GM19455 (cell line): ENCODE measurements at regions not wholly inside any gene's neighbourhood (a gene's known extent, or its start where the extent isn't known, plus 50 kb on each side); places are given as distances from the start of the nearest gene placed in this dataset.

Source experiments
- ATAC-seq: cut with Tn5 transposase; IDR thresholded peaks from one replicate; pipeline ENCODE4 v1.9.1; 2021; ENCODE audit not compliant: unreplicated experiment

DNA sequence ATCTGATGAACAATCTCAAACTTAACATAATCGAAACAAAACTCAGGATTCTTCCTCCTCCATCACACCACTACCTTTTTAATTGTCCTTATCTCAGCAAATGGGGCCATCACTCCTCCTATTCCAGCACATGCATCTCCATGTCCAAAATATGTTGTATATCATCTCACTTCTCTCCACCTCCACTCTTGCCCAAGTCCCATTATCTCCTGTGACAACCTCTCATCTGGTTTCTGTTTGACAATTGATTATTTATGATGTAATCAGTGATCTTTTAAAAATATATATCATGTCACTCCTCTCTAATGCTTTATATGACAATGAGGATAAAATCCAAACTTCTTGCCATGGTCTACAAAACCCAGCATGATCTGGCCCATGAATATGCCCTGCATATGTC, 200.8 kb upstream of the HMGA2 start:
- ATAC-seq: no peak

DNA sequence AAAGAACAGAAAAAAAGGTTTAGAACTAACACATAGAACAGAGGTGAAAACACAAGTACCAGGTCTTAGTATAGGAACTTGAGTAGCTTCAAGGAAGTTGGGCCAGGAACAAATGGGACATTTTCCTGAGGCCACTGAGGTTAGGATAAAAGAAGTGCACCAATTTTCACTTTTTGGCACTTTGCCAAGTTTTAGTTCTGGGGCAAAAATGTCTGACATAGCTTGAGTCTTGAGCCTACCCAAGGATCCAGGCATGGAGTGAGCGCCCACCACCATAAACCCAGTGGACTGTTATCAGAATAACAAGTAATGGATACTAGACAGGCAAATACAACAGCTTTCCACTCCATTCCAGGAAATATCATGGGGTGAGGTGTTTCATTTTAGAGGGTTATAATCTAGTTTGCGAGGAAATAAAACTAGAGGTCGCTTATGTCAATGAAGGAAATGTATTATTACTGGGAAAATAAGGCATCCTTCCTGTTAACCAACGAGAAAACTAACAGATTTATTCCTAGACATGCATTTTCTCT, 199.7 kb upstream of the HMGA2 start:
- ATAC-seq: no peak

DNA sequence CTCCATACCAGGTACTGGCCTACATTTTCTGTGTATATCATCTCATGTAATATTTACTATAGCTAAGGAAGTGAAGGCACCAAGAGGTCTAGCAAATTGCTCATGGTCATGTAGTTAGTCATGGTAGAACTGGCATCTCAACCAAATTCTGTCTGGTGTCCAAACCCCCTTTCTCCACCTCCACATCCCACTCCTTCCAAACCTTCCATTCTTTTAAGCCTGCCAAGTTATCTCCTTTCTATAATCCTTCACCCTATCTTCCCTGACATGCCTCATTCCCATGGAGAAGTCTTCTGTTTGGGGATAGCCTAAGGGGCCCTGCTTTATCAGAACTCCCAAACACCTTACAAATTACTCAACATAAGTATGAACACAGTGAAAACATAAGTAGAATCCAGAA, 196.2 kb upstream of the HMGA2 start:
- ATAC-seq: no peak

DNA sequence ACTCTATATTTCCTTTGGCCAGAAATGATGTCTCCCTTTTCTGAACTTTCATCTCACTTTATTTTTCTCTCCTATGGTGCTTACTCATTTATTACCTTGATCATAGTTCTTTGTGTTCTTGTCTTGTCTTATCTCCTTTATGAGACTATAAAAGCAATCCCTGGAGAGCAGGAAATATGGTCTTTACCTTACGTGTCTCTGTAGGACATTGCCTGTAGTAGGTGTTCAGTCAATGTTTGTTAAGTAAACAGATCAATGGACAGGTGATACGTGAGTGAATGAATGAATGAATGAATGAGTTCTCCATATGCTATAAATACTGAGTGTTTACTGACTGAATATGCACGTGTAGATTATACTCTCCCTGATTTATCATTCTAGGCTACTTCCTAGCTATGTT, 193.7 kb upstream of the HMGA2 start:
- ATAC-seq: no peak

DNA sequence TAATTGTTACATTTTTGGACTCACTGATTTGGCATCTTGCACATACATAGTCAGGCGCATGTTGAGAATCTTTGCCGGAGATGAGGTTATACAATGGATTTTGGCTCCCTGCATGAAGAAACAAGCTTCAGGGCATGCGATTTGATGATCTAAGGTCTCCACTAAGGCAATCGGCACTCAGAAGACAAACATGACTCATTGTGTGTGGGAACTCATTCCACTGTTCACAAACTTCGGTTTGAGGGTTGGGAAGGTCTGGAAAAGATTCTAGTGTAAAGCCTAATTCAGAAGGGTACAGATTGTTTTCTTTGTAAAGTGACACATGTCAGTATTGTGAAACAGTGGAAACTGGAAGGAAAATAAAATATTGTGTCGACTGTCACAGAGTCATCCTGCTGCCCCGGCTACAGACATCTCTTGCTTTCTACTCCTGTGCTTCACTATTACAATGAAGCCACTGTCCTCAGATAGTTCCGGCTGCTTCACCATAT, 192.6 kb upstream of the HMGA2 start:
- no peak for ATAC-seq

DNA sequence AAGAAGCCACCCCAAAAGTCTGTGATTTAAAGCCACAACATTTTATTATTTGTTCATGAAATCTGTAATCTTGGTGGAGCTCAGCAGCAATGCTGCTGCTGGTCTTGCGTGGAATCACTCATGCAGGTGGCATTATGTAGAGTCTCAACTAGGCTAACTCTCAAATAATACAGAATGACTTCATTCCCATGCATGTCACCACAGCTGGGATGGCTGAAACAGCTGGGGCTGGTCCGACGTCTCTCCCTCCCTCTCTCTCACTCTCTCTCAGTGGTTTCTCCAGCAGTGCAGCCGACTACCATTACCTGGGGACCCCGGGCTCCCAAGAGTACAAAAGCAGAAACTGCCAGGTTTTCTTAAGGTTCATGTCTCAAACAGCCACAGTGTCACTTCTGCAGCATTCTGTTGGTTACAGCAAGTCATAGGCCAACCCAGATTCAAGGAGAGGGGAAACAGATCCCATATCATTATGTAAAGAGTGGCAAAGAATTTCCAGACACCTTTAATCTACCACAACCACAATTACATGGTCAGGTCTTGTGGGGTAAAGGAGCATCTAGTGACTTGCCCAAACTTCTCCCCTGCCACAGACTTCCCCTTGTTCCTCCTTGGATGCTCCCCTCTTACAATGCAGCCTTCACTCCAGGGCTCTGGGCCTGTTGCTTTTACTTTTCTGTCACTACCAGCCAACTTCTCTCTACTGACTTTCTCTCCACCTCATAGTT, 192.0 kb upstream of the HMGA2 start:
- ATAC-seq: no peak

DNA sequence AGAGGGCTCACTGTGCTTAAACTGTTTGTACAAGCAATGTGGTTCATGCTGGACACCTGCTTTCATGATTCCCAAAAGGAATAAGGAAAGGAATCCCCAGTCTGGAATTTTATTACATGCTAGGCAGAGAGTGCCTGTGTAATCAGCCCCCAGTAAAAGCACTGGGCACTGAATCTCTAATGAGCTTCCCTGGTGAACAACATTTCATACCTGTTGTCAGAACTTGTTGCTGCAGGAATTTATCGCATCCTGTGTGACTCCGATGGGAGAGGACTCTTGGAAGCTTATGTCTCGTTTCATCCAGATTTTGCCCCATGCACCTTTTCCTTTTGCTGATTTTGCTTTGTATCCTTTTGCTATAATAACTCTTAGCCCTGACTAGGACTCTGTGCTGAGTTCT, 190.2 kb upstream of the HMGA2 start:
- no peak for ATAC-seq

DNA sequence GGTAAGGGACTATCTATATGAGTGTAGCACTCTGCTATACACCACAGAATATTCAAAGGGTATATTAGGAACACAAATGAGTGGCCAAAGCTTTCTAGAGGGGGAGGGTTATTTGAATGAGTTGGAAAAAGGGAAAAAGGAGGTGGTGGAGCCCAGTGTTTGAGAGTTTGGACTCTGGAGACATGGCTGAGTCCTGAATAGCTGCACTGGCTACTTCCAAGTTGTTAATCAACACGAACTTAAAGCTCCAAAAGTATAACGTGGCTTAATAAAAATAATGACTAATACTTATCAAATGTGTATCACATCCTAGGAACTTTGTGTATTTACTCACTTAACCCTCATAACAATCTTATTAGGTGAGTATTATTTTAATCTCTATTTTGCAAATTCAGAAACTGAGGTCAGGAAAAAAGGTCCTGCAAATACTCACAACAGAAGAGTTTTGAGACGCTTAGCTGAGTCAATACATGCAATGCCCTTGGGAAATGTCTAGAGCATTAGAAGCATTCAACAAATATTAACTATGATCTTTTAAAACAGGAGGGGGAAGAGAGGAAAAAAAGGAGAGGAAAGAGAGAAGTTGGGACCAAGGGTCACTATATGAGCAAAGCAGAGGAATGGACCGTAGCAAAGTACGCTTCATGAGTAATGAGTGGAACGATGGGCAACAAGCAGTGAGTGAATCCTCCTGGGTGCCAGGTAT, 189.5 kb upstream of the HMGA2 start:
- ATAC-seq: no peak

DNA sequence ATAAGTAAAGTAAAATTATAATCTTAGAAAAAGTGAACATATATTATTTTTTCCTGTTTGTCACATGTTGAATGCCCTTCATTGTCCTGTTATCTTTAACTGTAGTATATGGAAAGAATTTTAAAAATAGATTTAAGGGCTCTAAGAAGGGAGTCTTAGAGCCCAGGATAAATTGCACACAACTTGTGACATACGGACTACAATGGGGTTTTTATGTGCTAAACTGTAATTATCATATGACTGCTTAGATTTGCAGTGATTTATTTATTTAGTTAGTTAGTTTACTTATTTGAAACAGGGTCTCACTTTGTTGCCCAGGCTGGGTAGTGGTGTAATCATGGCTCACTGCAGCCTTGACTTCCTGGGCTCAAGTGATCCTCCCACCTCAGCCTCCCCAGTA, 187.8 kb upstream of the HMGA2 start:
- no peak for ATAC-seq

DNA sequence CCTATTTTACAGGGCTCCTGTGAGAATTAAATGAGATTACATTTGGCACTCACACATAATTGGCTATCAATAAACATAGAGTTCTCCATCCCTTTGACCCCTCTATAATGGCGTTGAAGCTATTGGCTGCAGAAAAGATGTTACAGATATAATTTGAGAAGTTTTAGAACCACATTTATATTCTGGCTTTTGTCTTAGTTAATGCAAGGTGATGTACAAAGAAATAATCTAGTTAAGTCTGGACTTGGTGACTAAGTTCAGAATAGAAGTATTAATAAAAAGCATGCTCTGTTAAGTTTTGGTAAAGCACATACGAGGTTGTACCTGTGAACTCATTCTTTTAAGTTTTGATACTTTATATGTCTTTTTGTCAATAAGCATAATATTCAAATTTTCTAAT, 187.1 kb upstream of the HMGA2 start:
- ATAC-seq: no peak

DNA sequence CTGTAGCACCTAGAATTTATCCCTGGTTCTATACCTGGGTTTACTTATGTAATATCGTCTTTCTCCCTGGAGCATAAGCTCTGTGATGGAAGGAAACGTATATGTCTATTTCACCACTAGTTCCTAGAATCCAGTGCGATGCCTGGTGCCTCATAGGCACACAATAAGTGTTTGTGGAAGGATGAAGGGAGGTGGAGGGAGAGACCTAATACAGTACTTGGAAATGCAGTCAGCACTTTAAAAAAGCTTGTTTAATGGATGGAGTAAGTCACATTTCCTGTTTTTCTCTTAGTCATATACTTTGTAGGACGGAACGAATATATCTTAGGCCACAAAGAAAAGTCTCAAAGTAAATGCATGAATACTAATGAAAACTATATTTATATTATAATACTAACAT, 186.5 kb upstream of the HMGA2 start:
- no peak for ATAC-seq

DNA sequence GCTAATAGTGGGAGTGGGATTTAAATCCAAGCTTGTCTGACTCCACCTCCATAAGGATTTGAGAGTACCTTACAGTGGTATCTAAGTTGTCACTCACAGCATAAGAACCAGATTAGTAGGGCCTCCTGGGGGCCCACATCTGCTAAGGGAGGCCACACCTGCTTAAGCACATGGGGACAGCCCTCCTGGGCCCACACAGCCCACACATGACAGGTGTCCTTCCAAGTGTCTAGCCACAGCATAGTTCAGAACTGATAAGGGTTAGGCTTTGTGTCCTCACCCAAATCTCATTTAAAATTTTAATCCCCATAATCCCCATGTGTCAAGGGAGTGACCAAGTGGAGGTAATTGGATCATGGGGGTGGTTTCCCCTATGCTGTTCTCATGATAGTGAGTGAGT, 186.0 kb upstream of the HMGA2 start:
- ATAC-seq: no peak

DNA sequence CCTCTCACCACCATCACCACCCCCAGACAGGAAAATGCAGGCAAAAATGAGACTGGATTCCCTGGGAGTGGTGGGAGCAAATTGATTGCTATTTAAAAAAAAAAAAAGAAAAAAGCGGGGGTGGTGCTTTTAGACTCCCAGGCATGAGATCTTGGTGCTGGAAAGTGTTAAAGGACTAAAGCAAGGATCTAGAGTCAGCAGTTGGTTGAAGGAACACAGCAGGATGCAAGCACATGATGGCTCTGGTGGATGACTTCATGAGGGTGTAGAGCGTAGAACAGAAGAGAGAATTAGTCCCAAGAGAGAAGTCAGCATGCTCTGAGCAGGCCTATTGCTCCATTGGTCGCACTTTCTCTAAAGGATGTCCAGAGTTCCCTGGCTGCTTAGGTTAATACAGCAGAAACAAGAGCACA, 183.8 kb upstream of the HMGA2 start:
- ATAC-seq: no peak

DNA sequence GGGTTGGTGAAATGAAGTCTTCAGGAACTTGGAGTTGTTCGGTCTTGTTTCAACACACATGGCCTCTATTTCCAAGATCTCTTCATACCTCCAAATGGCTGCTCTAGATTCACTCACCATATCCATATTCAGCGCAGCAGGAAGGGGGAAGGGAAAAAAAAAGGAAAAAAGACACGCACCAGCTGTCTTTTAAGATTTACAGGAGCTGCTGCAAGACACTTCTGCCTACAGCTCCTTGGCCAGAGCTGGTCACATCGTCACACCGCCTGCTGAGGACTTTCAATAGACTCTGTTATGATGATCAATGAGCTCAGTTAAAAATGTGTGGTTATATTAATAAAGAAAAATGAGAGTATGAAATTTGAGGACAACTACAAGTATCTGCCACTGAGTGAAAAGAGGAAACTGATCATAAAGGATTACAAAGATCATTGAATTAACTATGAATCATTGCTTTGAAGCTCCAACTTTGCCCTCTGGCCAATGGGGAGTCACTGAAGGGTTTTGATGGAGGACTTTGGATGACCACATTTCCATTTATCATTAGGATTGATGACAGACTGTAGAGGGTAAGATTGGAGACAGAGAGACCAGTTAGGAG, 182.1 kb upstream of the HMGA2 start:
- no peak for ATAC-seq

DNA sequence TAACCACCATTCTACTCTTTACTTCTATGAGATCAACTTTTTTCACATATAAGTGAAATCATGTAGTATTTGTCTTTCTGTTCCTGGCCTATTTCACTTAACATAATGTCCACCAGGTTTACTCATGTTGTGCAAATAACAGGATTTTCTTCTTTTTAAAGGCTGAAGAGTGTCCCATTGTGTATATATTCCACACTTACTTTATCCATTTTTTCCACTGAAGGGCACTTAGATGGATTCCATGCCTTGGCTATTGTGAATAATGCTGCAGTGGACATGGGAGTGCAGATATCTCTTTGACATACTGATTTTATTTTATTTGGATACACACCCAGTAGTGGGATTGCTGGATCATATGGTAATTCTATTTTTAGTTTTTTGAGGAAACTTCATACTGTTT, 181.1 kb upstream of the HMGA2 start:
- no peak for ATAC-seq

DNA sequence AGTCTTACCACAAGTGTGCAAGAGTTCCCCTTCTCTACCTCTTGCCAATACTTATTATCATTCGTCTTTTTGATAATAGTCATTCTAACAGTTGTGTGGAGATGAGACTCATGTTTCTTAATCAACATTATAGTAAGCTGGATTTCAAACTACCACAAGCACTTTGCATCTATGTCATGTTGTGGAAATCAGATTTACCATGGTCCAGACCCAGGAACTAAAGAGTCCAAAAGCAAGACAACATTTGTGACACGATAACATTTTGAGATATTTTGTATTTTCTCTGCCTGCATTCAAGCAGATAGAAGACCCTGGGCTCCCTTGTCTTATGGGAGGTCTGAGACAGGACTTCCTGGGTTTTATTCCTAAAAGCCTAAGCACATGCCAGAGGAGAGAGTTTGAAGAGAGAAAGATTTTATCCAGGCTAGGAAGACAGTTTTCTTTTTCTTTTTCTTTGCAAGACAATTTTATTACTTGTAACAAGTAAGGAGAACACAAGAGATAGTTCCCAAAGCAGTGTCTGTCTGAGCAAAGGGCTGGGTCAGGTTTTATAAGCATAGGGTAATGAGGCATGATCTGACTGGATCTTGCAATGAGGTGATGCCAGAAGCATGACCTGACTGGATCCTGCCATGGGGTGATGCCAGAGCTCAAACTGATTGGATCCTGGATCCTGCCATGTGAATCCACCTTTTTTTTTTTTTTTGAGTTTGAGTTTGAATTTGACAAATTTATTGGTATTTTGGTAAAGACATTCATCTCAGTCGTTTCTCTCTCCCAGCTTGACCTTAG, 180.5 kb upstream of the HMGA2 start:
- ATAC-seq: no peak

DNA sequence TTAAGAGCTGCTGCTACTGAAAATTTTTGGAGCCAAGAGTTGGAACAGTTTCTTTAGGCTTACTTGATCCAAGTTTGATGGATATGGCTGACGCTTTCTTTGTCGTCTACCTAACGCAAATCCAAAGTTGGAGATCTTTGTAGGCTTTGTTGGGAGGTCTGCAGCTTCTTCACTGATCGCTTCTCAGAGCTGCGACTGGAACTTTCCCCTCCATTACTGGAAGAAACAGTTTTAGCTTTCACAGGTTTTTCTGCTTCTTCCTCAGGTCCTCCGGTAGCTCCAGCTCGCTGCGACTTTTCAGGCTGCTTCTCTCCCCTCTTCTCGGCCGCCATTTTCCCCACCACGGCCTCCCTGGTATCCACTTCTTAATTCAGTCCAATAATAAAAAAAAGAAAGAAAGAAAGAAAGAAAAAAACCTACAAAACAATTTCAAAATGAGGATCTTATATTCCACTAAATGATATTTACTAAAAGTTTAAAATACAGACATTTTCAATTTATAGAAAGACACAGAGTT, 178.1 kb upstream of the HMGA2 start:
- no peak for ATAC-seq

DNA sequence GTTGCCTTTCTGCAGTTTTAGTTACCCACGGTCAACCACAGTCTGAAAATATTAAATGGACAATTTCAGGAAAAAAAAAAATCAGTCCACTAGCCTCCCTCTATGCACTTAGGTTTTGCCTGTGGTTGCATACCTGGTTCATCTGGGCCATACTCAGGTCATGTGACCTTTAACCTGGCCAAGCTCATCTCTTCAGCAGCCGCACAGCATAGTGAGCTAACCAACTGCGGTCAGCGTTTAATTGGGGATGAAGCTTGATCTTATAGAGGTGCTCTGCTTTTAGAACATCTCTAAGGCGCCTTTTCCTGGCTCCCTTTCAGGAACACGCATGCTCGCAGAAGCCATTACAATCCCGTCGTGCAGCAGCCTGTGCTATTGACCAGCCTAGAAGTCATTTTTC, 177.2 kb upstream of the HMGA2 start:
- ATAC-seq: no peak

DNA sequence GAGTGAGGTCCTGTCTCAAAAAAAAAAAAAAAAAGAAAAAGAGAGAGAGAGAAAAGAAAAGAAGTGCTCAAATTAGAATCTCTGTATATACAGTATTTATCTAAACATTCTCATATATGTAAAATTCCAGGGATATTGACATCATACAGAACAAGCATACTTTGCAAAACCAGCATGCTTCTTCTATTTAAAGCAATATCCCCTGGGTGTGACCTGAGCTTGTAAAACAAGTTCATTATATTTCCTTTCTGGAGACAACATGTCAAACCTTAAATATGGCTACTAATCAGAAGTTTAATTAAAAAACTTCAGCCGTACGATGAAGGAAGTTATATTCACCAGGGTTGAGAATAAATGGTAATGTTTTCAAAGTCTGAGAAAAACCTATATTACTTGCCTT, 175.8 kb upstream of the HMGA2 start:
- no peak for ATAC-seq

DNA sequence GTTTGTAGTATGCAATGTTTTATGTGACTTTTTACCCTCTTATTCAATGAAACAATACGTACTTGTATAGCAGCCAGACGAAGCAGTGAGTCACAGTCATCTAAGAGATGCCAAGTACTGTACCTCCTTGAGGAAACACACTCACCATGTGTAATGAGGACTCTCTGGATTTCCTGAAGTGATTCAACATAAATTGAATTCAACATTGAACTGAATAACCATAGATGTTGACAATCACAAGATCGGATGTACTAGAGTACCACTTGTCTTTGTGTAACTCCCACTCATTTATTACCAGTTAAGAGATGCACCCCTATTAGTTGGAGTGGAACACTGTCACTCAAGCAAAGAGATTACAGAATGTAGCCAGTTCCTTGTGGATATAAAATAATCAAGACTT, 175.2 kb upstream of the HMGA2 start:
- ATAC-seq: no peak

DNA sequence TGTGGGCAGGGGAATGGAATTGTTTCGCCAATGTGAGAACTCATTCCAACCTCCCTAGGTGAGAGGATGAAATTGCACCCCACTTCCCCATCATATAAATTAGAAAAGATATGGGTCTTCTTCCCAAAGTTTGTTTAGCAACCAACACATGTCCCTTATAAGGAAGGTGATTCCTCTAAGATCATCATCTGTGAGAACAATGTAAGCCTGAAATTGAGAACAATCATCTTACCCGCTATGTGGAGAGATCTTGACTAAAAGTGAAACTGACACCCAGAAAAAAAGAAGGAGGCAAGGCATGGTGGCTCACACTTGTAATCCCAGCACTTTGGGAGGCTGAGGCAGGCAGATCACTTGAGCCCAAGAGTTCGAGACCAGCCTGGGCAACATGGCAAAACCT, 173.2 kb upstream of the HMGA2 start:
- ATAC-seq: no peak
